ENCODE measurements at regions not wholly inside any gene's neighbourhood (a gene's known extent, or its start where the extent isn't known, plus 50 kb on each side); places are given as distances from the start of the nearest gene placed in this dataset.

GRCh38 chr18:27713037-27713737 lies 463.7 kb downstream of the CDH2 start:
- no peaks in the 10 kb centered on the region for H3K36me3 ChIP-seq
- no peak for DNase-seq
- no peak for TF ChIP-seq CTCF (IDR thresholded peaks at IDR 0.05)
- no peak overlapping the region for H3K9ac ChIP-seq (ENCODE audit: low read depth in 2 of 2, low read length in 2 of 2)
- no peaks in the 10 kb centered on the region for H3K9me3 ChIP-seq
- H3K27ac ChIP-seq: no peak overlapping the region
- no peaks in the 10 kb centered on the region for H3K27me3 ChIP-seq
- no peaks in the 10 kb centered on the region for H3K4me1 ChIP-seq
- intact Hi-C loops (cut with DNase I): no loop called here
- H3K4me3 ChIP-seq: no peak overlapping the region

GRCh38 chr18:27712066-27712465 lies 464.9 kb downstream of the CDH2 start:
- no peak overlapping the region for H3K4me3 ChIP-seq
- no peaks in the 10 kb centered on the region for H3K36me3 ChIP-seq
- H3K4me1 ChIP-seq: no peaks in the 10 kb centered on the region
- no peaks in the 10 kb centered on the region for H3K9me3 ChIP-seq
- no peak overlapping the region for H3K9ac ChIP-seq (ENCODE audit: low read depth in 2 of 2, low read length in 2 of 2)
- H3K27me3 ChIP-seq: no peaks in the 10 kb centered on the region
- intact Hi-C loops (cut with DNase I): no loop called here
- DNase-seq: no peak
- no peak overlapping the region for H3K27ac ChIP-seq
- no peak for TF ChIP-seq CTCF (IDR thresholded peaks at IDR 0.05)

- no peak for DNase-seq
- H3K36me3 ChIP-seq: no peaks in the 10 kb centered on the region
- TF ChIP-seq CTCF (IDR thresholded peaks at IDR 0.05): no peak
- H3K4me1 ChIP-seq: no peaks in the 10 kb centered on the region
- H3K9me3 ChIP-seq: no peaks in the 10 kb centered on the region
- H3K4me3 ChIP-seq: no peak overlapping the region
- H3K9ac ChIP-seq (ENCODE audit: low read depth in 2 of 2, low read length in 2 of 2): no peak overlapping the region
- H3K27me3 ChIP-seq: no peaks in the 10 kb centered on the region
- intact Hi-C loops (cut with DNase I): no loop called here
- no peak overlapping the region for H3K27ac ChIP-seq
Measured at GRCh38 chr18:27711382-27711781, 465.5 kb downstream of the CDH2 start.

GRCh38 chr18:27709344-27709743 lies 467.6 kb downstream of the CDH2 start:
- Histone ChIP-seq H3K27me3 (no peaks in the 10 kb centered on the region), H3K9me3 (no peaks in the 10 kb centered on the region), H3K9ac (ENCODE audit: low read depth in 2 of 2, low read length in 2 of 2) (no peak overlapping the region), H3K36me3 (no peaks in the 10 kb centered on the region), H3K4me3 (no peak overlapping the region), H3K27ac (no peak overlapping the region), H3K4me1 (no peaks in the 10 kb centered on the region)
- intact Hi-C loops (cut with DNase I): no loop called here
- no peak for TF ChIP-seq CTCF (IDR thresholded peaks at IDR 0.05)
- no peak for DNase-seq

GRCh38 chr18:27707201-27707600 lies 469.7 kb downstream of the CDH2 start:
- intact Hi-C loops (cut with DNase I): no loop called here
- TF ChIP-seq CTCF (IDR thresholded peaks at IDR 0.05): no peak
- Histone ChIP-seq H3K4me1 (no peaks in the 10 kb centered on the region), H3K27me3 (no peaks in the 10 kb centered on the region), H3K27ac (no peak overlapping the region), H3K4me3 (no peak overlapping the region), H3K9ac (ENCODE audit: low read depth in 2 of 2, low read length in 2 of 2) (no peak overlapping the region), H3K36me3 (no peaks in the 10 kb centered on the region), H3K9me3 (no peaks in the 10 kb centered on the region)
- no peak for DNase-seq
